ENCODE measurements at regions not wholly inside any gene's neighbourhood (a gene's known extent, or its start where the extent isn't known, plus 50 kb on each side); places are given as distances from the start of the nearest gene placed in this dataset.

- no peak overlapping the region for H3K9ac ChIP-seq (ENCODE audit: control insufficient read depth, extremely low read depth, insufficient read depth, low read length)
- no peak for DNase-seq (ENCODE audit: low read depth, low spot score)
- no peak for FAIRE-seq
- H3K4me3 ChIP-seq (ENCODE audit: control insufficient read depth in 2 of 3, extremely low read depth in 1 of 3, insufficient read depth in 2 of 3, low read depth in 1 of 3, low read length in 3 of 3) = no peak overlapping the region
- no peaks in the 10 kb centered on the region for H4K20me1 ChIP-seq (ENCODE audit: control insufficient read depth, extremely low read depth, insufficient read depth, low read length)
- H2AFZ ChIP-seq (ENCODE audit: control insufficient read depth, low read length) = no peak overlapping the region
- no peak overlapping the region for H3K4me2 ChIP-seq (ENCODE audit: control insufficient read depth, extremely low read depth, insufficient read depth, low read depth, low read length)
- H3K27ac ChIP-seq (ENCODE audit: control insufficient read depth, insufficient read depth, low read length) = no peak overlapping the region
- H3K27me3 ChIP-seq (ENCODE audit: control insufficient read depth, extremely low read depth, insufficient read depth, low read length) = peaks cover 14% of the 10 kb centered on the region
- dilution Hi-C loops (cut with MboI; ENCODE audit: extremely low pct_ligation_motif_present, low sequenced_read_pairs) = no loop called here
- TF ChIP-seq CTCF (optimal IDR thresholded peaks at IDR 0.05 in 1 of 3, IDR thresholded peaks at IDR 0.05 in 1 of 3, conservative IDR thresholded peaks at IDR 0.05 in 1 of 3; ENCODE audit: extremely low read depth in 1 of 3, insufficient read depth in 2 of 3, low read length in 3 of 3) (no peak), EZH2 (IDR thresholded peaks at IDR 0.05; ENCODE audit: low read length) (no peak)
- H3K9me3 ChIP-seq (ENCODE audit: control insufficient read depth, low read depth, low read length) = no peaks in the 10 kb centered on the region
- H3K4me1 ChIP-seq (ENCODE audit: control insufficient read depth, extremely low read depth, insufficient read depth, low read length) = no peaks in the 10 kb centered on the region
- H3K79me2 ChIP-seq (ENCODE audit: control insufficient read depth, insufficient read depth, low read length) = no peaks in the 10 kb centered on the region
- no peaks in the 10 kb centered on the region for H3K9me1 ChIP-seq (ENCODE audit: control insufficient read depth, extremely low read depth, insufficient read depth, low read length)
- H3K36me3 ChIP-seq (ENCODE audit: control insufficient read depth in 2 of 2, extremely low read depth in 1 of 2, insufficient read depth in 2 of 2, low read length in 2 of 2) = no peaks in the 10 kb centered on the region
Observed at GRCh38 chr1:29853716-29854330, 617.5 kb downstream of the PTPRU start.

GRCh38 chr1:29852248-29852647 is 615.9 kb downstream of the PTPRU start:
- Histone ChIP-seq H3K79me2 (ENCODE audit: control insufficient read depth, insufficient read depth, low read length) (no peaks in the 10 kb centered on the region), H3K9me1 (ENCODE audit: control insufficient read depth, extremely low read depth, insufficient read depth, low read length) (no peaks in the 10 kb centered on the region), H4K20me1 (ENCODE audit: control insufficient read depth, extremely low read depth, insufficient read depth, low read length) (no peaks in the 10 kb centered on the region), H3K27me3 (ENCODE audit: control insufficient read depth, extremely low read depth, insufficient read depth, low read length) (peaks cover 9% of the 10 kb centered on the region), H3K9ac (ENCODE audit: control insufficient read depth, extremely low read depth, insufficient read depth, low read length) (no peak overlapping the region), H3K36me3 (ENCODE audit: control insufficient read depth in 2 of 2, extremely low read depth in 1 of 2, insufficient read depth in 2 of 2, low read length in 2 of 2) (no peaks in the 10 kb centered on the region), H3K27ac (ENCODE audit: control insufficient read depth, insufficient read depth, low read length) (no peak overlapping the region), H3K4me2 (ENCODE audit: control insufficient read depth, extremely low read depth, insufficient read depth, low read depth, low read length) (no peak overlapping the region), H3K4me3 (ENCODE audit: control insufficient read depth in 2 of 3, extremely low read depth in 1 of 3, insufficient read depth in 2 of 3, low read depth in 1 of 3, low read length in 3 of 3) (no peak overlapping the region), H3K4me1 (ENCODE audit: control insufficient read depth, extremely low read depth, insufficient read depth, low read length) (no peaks in the 10 kb centered on the region), H2AFZ (ENCODE audit: control insufficient read depth, low read length) (no peak overlapping the region), H3K9me3 (ENCODE audit: control insufficient read depth, low read depth, low read length) (no peaks in the 10 kb centered on the region)
- no peak for FAIRE-seq
- no peak for TF ChIP-seq EZH2 (IDR thresholded peaks at IDR 0.05; ENCODE audit: low read length)
- no peak for TF ChIP-seq CTCF (optimal IDR thresholded peaks at IDR 0.05 in 1 of 3, IDR thresholded peaks at IDR 0.05 in 1 of 3, conservative IDR thresholded peaks at IDR 0.05 in 1 of 3; ENCODE audit: extremely low read depth in 1 of 3, insufficient read depth in 2 of 3, low read length in 3 of 3)
- dilution Hi-C loops (cut with MboI; ENCODE audit: extremely low pct_ligation_motif_present, low sequenced_read_pairs) = no loop called here
- DNase-seq (ENCODE audit: low read depth, low spot score) = no peak

All from keratinocyte (primary cell).